Ramos (cell line): ENCODE measurements at regions not wholly inside any gene's neighbourhood (a gene's known extent, or its start where the extent isn't known, plus 50 kb on each side); places are given as distances from the start of the nearest gene placed in this dataset.
"Not testable (repeated sequence)": the region's sequence is repeated elsewhere in the genome, so short reads cannot be mapped to it uniquely, and the experiment has no call there.

ENCODE experiments used
- in situ Hi-C: fragments of 300-500 bp; cut with MboI; formaldehyde crosslinking; loops from one replicate; pipeline ENCODE4 v1.14.3; 2022; ENCODE audit warnings: low sequenced_read_pairs; ENCODE audit not compliant: unreplicated experiment

GRCh38 chr18:78879072-78879883 lies 100.3 kb upstream of the SALL3 start:
- in situ Hi-C loops, result not testable (repeated sequence)

- in situ Hi-C loops, result no loop called here
Observed at GRCh38 chr18:78882585-78882984, 97.0 kb upstream of the SALL3 start.

GRCh38 chr18:78883501-78883900 lies 96.1 kb upstream of the SALL3 start:
- in situ Hi-C loops, result no loop called here

- in situ Hi-C loops, result no loop called here
Observed at GRCh38 chr18:78884502-78884901, 95.1 kb upstream of the SALL3 start.

- in situ Hi-C loops, result no loop called here
Observed at GRCh38 chr18:78889250-78889649, 90.4 kb upstream of the SALL3 start.

- in situ Hi-C loops, result no loop called here
Observed at GRCh38 chr18:78890388-78890787, 89.2 kb upstream of the SALL3 start.

GRCh38 chr18:78891185-78891762 lies 88.3 kb upstream of the SALL3 start:
- in situ Hi-C loops, result no loop called here

GRCh38 chr18:78892177-78892576 lies 87.4 kb upstream of the SALL3 start:
- in situ Hi-C loops, result no loop called here

- in situ Hi-C loops, result no loop called here
Observed at GRCh38 chr18:78892721-78893120, 86.9 kb upstream of the SALL3 start.

- in situ Hi-C loops, result no loop called here
Observed at GRCh38 chr18:78893281-78894032, 86.2 kb upstream of the SALL3 start.

GRCh38 chr18:78894033-78894305 lies 85.6 kb upstream of the SALL3 start:
- in situ Hi-C loops, result no loop called here

GRCh38 chr18:78895207-78896001 lies 84.2 kb upstream of the SALL3 start:
- in situ Hi-C loops, result no loop called here

GRCh38 chr18:78896111-78896905 lies 83.3 kb upstream of the SALL3 start:
- in situ Hi-C loops, result no loop called here

GRCh38 chr18:78898066-78898465 lies 81.6 kb upstream of the SALL3 start:
- in situ Hi-C loops, result no loop called here

- in situ Hi-C loops, result no loop called here
Observed at GRCh38 chr18:78898635-78899034, 81.0 kb upstream of the SALL3 start.

GRCh38 chr18:78899241-78899640 lies 80.4 kb upstream of the SALL3 start:
- in situ Hi-C loops, result no loop called here

GRCh38 chr18:78900938-78901909 lies 78.4 kb upstream of the SALL3 start:
- in situ Hi-C loops, result no loop called here

GRCh38 chr18:78901923-78902794 lies 77.5 kb upstream of the SALL3 start:
- in situ Hi-C loops, result no loop called here
